Gastroesophageal sphincter (tissue), 4 donors: ENCODE measurements at regions not wholly inside any gene's neighbourhood (a gene's known extent, or its start where the extent isn't known, plus 50 kb on each side); places are given as distances from the start of the nearest gene placed in this dataset.

Experiments
- ATAC-seq: fragments of 150-250 bp; one replicate; pipeline ENCODE4 v1.9.1; 2016; ENCODE audit warnings: mild to moderate bottlenecking, moderate library complexity
- H3K27ac ChIP-seq, 4 donors: fragments of 200-600 bp; sonication (generic) in 3 of 4; 1 replicate in 3 of 4; 2 replicates in 1 of 4; pipeline ENCODE4 v1.5.1; 2016 to 2019
- H3K27me3 ChIP-seq: fragments of 200-600 bp; sonication (generic); one replicate; pipeline ENCODE4 v1.5.1; 2019
- H3K36me3 ChIP-seq, 2 donors: fragments of 200-600 bp; sonication (generic); one replicate each; pipeline ENCODE4 v1.5.1; 2019; ENCODE audit warnings: control low read depth in 1 of 2
- H3K4me1 ChIP-seq, 3 donors: fragments of 200-600 bp; sonication (generic); 1 replicate in 2 of 3; 2 replicates in 1 of 3; pipeline ENCODE4 v1.5.1; 2016 to 2019; ENCODE audit warnings: control low read depth in 2 of 3
- H3K4me3 ChIP-seq, 2 donors: fragments of 200-600 bp; sonication (generic); one replicate each; pipeline ENCODE4 v1.5.1; 2019; ENCODE audit warnings: mild to moderate bottlenecking in 1 of 2, moderate library complexity in 1 of 2
- H3K9me3 ChIP-seq, 3 donors: fragments of 200-600 bp; sonication (generic); one replicate each; pipeline ENCODE4 v1.5.1; 2017 to 2019; ENCODE audit warnings: control low read depth in 2 of 3
- EP300 ChIP-seq: sonication (generic); formaldehyde crosslinking; IDR thresholded peaks from one replicate; pipeline ENCODE4 v1.6.1; 2017; ENCODE audit warnings: antibody characterized with exemption, mild to moderate bottlenecking
- POLR2A ChIP-seq, 2 donors: fragments of 450-650 bp; IDR thresholded peaks; one replicate each; pipeline ENCODE4 v1.6.1; 2017; ENCODE audit warnings: antibody characterized with exemption in 2 of 2, mild to moderate bottlenecking in 2 of 2, moderate library complexity in 1 of 2
- POLR2AphosphoS5 ChIP-seq: sonication (generic); formaldehyde crosslinking; IDR thresholded peaks from one replicate; pipeline ENCODE4 v1.6.1; 2017; ENCODE audit warnings: antibody characterized with exemption
- WGBS, 2 donors: methylation state at CpG; one replicate each; pipeline ENCODE4 v1.1.5; 2018; ENCODE audit warnings: low coverage in 1 of 2; 5-methylcytosine and 5-hydroxymethylcytosine counted together
- TF ChIP-seq, protein P1 (sequence below), 4 experiments: fragments of 200-600 bp in 2 of 4; fragments of 450-650 bp in 2 of 4; sonication (generic) in 1 of 4; IDR thresholded peaks; one replicate each; pipeline ENCODE4 v1.5.1; 2017 to 2019; ENCODE audit warnings: antibody characterized with exemption in 4 of 4, mild to moderate bottlenecking in 2 of 4, moderate library complexity in 2 of 4

DNA sequence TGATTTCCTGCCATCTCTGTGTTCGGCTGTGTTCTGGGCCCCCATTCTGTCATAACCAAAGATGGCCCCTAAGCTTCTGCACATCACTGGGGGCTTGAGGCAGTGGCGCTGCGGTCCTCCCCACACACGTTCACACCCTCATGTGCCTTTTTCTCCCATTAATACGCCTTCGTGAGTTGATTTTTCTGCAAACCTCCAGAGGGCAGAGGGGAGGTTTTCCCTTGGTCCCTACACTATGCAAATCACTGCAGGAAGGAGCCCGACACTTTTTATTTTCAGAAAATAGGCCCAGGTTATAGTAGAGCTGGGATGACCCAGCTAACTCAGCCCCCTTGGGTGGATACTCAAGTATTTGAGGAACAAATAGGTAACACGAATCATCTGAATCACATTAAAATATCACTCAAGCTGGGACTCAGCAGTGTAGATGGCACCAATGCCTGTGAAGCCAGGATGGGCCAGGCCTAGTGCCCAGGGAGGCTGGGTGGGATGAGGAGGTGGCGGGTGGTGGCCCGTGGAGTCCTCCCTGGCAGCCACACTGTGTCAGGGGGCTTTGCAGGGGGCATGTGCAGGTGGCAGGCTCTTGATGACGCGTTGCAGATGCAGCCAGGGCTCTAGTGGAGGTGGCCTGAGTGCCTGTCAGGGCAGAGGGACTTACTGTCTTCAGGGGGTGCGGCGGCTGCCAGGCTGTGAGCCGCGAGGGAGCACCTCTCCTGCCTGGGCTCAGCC lies 234.3 kb downstream of the TEX29 start:
- no peak for TF ChIP-seq POLR2A (IDR thresholded peaks at IDR 0.05)
- no peak for TF ChIP-seq EP300
- TF ChIP-seq, protein P1, sequence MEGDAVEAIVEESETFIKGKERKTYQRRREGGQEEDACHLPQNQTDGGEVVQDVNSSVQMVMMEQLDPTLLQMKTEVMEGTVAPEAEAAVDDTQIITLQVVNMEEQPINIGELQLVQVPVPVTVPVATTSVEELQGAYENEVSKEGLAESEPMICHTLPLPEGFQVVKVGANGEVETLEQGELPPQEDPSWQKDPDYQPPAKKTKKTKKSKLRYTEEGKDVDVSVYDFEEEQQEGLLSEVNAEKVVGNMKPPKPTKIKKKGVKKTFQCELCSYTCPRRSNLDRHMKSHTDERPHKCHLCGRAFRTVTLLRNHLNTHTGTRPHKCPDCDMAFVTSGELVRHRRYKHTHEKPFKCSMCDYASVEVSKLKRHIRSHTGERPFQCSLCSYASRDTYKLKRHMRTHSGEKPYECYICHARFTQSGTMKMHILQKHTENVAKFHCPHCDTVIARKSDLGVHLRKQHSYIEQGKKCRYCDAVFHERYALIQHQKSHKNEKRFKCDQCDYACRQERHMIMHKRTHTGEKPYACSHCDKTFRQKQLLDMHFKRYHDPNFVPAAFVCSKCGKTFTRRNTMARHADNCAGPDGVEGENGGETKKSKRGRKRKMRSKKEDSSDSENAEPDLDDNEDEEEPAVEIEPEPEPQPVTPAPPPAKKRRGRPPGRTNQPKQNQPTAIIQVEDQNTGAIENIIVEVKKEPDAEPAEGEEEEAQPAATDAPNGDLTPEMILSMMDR (IDR thresholded peaks at IDR 0.05) = no peak
- no peak for TF ChIP-seq POLR2AphosphoS5
- Histone ChIP-seq H3K27ac (no peak overlapping the region), H3K36me3 (no peaks in the 10 kb centered on the region), H3K4me1 (no peaks in the 10 kb centered on the region), H3K4me3 (no peak overlapping the region), H3K27me3 (peaks cover 62% of the 10 kb centered on the region), H3K9me3 (no peaks in the 10 kb centered on the region)
- whole genome bisulfite sequencing, 2 donors = 82 to 97% methylated on average over 5 to 13 of the region's 16 CpGs
- no peak for ATAC-seq

DNA sequence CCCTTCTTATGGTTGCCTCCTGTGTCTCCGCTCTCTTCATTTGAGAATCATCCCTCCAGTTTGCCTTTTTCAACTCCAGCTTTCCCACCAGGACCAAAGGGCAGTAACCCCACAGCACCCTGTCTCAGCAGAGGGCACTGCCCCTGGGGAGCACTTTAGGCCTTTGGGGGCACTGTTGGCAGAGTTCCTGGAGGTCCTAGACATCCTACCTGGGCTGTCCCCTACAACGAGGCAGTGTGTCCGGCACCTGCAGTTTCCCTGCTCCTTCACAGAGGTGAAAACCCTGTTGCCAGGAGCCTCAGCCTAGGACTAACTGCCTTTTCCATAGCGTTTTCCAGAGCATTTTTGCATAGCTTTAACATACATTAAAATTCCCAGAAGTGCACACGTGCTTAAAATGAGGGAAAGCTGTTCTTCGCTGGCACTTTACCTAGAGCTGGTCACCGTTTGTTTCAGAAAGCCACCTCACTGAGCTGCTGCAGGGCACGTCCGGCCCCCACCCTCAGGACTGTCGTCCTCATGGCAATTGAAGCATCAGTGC lies 234.9 kb downstream of the TEX29 start:
- H3K27me3 ChIP-seq = peaks cover 68% of the 10 kb centered on the region
- no peak for ATAC-seq
- 73 to 74% methylated on average over 3 to 9 of the region's 10 CpGs for WGBS, 2 donors

DNA sequence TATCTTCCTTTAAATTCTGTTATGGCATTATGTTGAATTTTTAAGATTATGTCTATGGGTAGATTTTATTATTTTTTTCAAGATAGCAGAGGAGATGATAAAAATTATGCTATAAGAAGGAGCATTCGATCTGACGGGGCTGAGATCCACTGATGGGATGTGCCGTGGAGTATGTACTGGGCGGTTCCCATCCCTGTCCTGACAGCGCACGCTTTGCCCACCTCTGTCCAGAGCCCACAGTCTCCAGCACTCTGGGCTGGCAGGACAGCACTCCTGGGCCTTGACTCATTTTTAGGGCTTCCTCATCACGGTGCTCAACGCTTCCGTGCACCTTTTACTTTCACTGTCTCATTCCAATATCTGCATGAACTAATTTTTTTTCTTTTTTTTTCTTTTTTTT lies 235.5 kb downstream of the TEX29 start:
- Histone ChIP-seq H3K4me1 (no peaks in the 10 kb centered on the region), H3K9me3 (no peaks in the 10 kb centered on the region), H3K27ac (no peak overlapping the region), H3K36me3 (no peaks in the 10 kb centered on the region), H3K27me3 (peaks cover 69% of the 10 kb centered on the region), H3K4me3 (no peak overlapping the region)
- 88 to 95% methylated on average over 8 to 9 of the region's 9 CpGs for WGBS, 2 donors
- no peak for ATAC-seq
- TF ChIP-seq POLR2AphosphoS5 (no peak), EP300 (no peak), POLR2A (IDR thresholded peaks at IDR 0.05) (no peak)
- TF ChIP-seq, protein P1 (IDR thresholded peaks at IDR 0.05) = no peak

More for the DNA sequence above, 234.9 kb downstream of the TEX29 start:
- no peaks in the 10 kb centered on the region for H3K36me3 ChIP-seq
- TF ChIP-seq EP300 = no peak
- no peak for TF ChIP-seq POLR2A (IDR thresholded peaks at IDR 0.05)
- TF ChIP-seq, protein P1 (IDR thresholded peaks at IDR 0.05) = no peak
- TF ChIP-seq POLR2AphosphoS5 = no peak
- H3K27ac ChIP-seq = no peak overlapping the region
- H3K4me3 ChIP-seq = no peak overlapping the region
- no peaks in the 10 kb centered on the region for H3K4me1 ChIP-seq
- H3K9me3 ChIP-seq = no peaks in the 10 kb centered on the region

DNA sequence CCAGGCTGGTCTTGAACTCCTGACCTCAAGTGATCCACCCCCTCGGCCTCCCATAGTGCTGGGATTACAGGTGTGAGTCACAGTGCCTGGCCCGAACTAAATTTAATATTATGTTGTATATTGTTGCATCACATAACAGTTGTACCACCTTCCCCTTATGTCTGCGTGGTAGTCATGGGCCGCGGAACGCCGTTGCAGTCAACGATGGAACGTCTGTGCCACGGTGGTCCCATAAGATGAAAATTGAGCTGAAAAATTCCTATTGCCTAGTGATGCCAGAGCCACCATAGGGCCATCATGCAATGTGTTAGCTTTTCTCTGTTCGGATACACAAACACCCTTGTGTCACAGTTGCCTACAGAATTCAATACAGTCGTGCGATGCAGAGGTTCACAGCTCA lies 236.1 kb downstream of the TEX29 start:
- H3K27me3 ChIP-seq = peaks cover 65% of the 10 kb centered on the region
- no peaks in the 10 kb centered on the region for H3K36me3 ChIP-seq
- no peaks in the 10 kb centered on the region for H3K9me3 ChIP-seq
- no peak overlapping the region for H3K4me3 ChIP-seq
- no peak for ATAC-seq
- 85 to 96% methylated on average over 11 to 13 of the region's 13 CpGs for WGBS, 2 donors
- H3K4me1 ChIP-seq = no peaks in the 10 kb centered on the region
- no peak overlapping the region for H3K27ac ChIP-seq
- no peak for TF ChIP-seq POLR2A (IDR thresholded peaks at IDR 0.05)
- TF ChIP-seq, protein P1 (IDR thresholded peaks at IDR 0.05) = no peak
- no peak for TF ChIP-seq POLR2AphosphoS5
- no peak for TF ChIP-seq EP300
